Naive B cell (primary cell): ENCODE measurements at regions not wholly inside any gene's neighbourhood (a gene's known extent, or its start where the extent isn't known, plus 50 kb on each side); places are given as distances from the start of the nearest gene placed in this dataset.
"Not testable (repeated sequence)": the region's sequence is repeated elsewhere in the genome, so short reads cannot be mapped to it uniquely, and the experiment has no call there.

ENCODE experiments used
- ATAC-seq, 2 donors: fragments of 150-1000 bp; cut with Tn5 transposase; 2 replicates each; pipeline ENCODE4 v1.10.0; 2021; ENCODE audit warnings: low read depth in 2 of 2, mild to moderate bottlenecking in 2 of 2, moderate library complexity in 2 of 2
- DNase-seq: peaks from one replicate; pipeline ENCODE4 v3.0.0; 2022
- H3K27ac Mint-ChIP-seq, 6 donors: one replicate each; pipeline ENCODE4 v1.8.0; 2020 to 2022; ENCODE audit warnings: mild to moderate bottlenecking in 6 of 6, mixed read lengths in 6 of 6, moderate library complexity in 5 of 6, inconsistent platforms in 2 of 6
- H3K27me3 Mint-ChIP-seq, 3 donors: one replicate each; pipeline ENCODE4 v1.8.0; 2021 to 2022; ENCODE audit warnings: mixed read lengths in 3 of 3, mild to moderate bottlenecking in 1 of 3
- H3K36me3 Mint-ChIP-seq, 2 donors: one replicate each; pipeline ENCODE4 v1.8.0; 2020 to 2022; ENCODE audit warnings: mixed read lengths in 2 of 2, inconsistent platforms in 1 of 2, mild to moderate bottlenecking in 1 of 2
- H3K4me1 Mint-ChIP-seq, 3 donors: one replicate each; pipeline ENCODE4 v1.8.0; 2020 to 2022; ENCODE audit warnings: mixed read lengths in 3 of 3, inconsistent platforms in 1 of 3, mild to moderate bottlenecking in 1 of 3, moderate library complexity in 1 of 3
- H3K4me3 Mint-ChIP-seq, 8 donors: one replicate each; pipeline ENCODE4 v1.8.0; 2020 to 2022; ENCODE audit warnings: mild to moderate bottlenecking in 8 of 8, mixed read lengths in 8 of 8, moderate library complexity in 8 of 8, inconsistent platforms in 2 of 8
- H3K9me3 Mint-ChIP-seq, 7 donors: one replicate each; pipeline ENCODE4 v1.8.0; 2020 to 2022; ENCODE audit warnings: mixed read lengths in 7 of 7, mild to moderate bottlenecking in 5 of 7, inconsistent platforms in 2 of 7, moderate library complexity in 1 of 7

GRCh38 chr1:82139751-82140468 lies 339.2 kb downstream of the ADGRL2 start:
- no peak for ATAC-seq
- no peaks in the 10 kb centered on the region for H3K4me1 Mint-ChIP-seq
- no peak for DNase-seq
- peaks cover 0 to 10% (median 0%) of the 10 kb centered on the region in 7 donors for H3K9me3 Mint-ChIP-seq
- H3K36me3 Mint-ChIP-seq = no peaks in the 10 kb centered on the region
- no peak overlapping the region for H3K27ac Mint-ChIP-seq
- H3K4me3 Mint-ChIP-seq = no peak overlapping the region
- H3K27me3 Mint-ChIP-seq = no peaks in the 10 kb centered on the region

GRCh38 chr1:82136351-82136750 lies 335.6 kb downstream of the ADGRL2 start:
- not testable (repeated sequence) for H3K36me3 Mint-ChIP-seq, H3K4me1 Mint-ChIP-seq, DNase-seq, ATAC-seq, H3K27ac Mint-ChIP-seq, H3K9me3 Mint-ChIP-seq, H3K4me3 Mint-ChIP-seq, H3K27me3 Mint-ChIP-seq

DNA sequence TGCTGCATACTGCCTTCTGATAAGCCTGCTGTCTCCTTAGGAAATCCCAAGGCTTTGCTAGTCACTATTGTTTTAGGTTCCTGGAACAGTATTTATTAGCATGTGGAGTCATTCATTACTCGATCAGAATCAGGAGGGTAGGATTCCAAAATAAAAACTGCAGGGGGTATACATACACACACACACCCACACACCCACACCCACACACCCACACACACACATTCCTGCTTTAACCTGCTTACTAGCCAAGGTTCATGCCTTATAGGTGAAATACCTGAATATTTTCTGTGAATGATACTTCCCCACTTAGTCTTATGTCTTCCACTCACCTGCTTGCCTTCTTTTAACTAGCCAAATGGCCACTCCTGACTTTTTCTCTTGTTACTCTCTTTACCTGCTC lies 325.1 kb downstream of the ADGRL2 start:
- no peak overlapping the region for H3K27ac Mint-ChIP-seq
- no peak for ATAC-seq
- H3K4me1 Mint-ChIP-seq = no peaks in the 10 kb centered on the region
- no peaks in the 10 kb centered on the region for H3K36me3 Mint-ChIP-seq
- peaks cover 0 to 1% (median 0%) of the 10 kb centered on the region in 7 donors for H3K9me3 Mint-ChIP-seq
- no peaks in the 10 kb centered on the region for H3K27me3 Mint-ChIP-seq
- no peak for DNase-seq
- H3K4me3 Mint-ChIP-seq = no peak overlapping the region

- Mint-ChIP-seq H3K4me1 (no peaks in the 10 kb centered on the region), H3K9me3 (no peaks in the 10 kb centered on the region), H3K36me3 (no peaks in the 10 kb centered on the region), H3K4me3 (no peak overlapping the region), H3K27ac (no peak overlapping the region), H3K27me3 (no peaks in the 10 kb centered on the region)
- ATAC-seq (no peak), DNase-seq (no peak)
Observed at GRCh38 chr1:82125119-82125518, 324.4 kb downstream of the ADGRL2 start.

DNA sequence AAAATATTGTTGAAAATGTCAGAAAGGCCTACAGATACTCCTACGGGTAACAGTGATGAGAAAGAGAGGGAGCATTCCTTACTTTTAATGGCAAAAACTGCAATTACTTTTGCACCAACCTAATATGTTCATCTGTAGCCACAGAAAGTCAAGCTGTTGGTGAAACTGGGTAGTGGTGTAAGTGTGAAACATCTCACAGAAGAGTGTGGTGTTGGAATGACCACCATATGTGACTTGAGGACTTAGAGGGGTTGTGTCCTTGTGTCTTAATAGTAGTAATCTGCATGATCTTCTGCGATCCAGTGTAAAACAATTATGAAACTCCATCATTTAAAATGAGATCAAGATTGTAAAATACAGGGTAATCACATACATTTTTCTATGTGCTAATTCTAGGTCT lies 320.7 kb downstream of the ADGRL2 start:
- no peak for DNase-seq
- no peak overlapping the region for H3K4me3 Mint-ChIP-seq

GRCh38 chr1:82116105-82116504 lies 315.4 kb downstream of the ADGRL2 start:
- Mint-ChIP-seq H3K27ac (no peak overlapping the region), H3K4me1 (no peaks in the 10 kb centered on the region), H3K27me3 (no peaks in the 10 kb centered on the region), H3K36me3 (no peaks in the 10 kb centered on the region), H3K9me3 (no peaks in the 10 kb centered on the region), H3K4me3 (no peak overlapping the region)
- DNase-seq = no peak
- no peak for ATAC-seq

More for the DNA sequence above, 320.7 kb downstream of the ADGRL2 start:
- no peak overlapping the region for H3K27ac Mint-ChIP-seq
- H3K36me3 Mint-ChIP-seq = no peaks in the 10 kb centered on the region
- H3K9me3 Mint-ChIP-seq = no peaks in the 10 kb centered on the region
- no peaks in the 10 kb centered on the region for H3K4me1 Mint-ChIP-seq
- ATAC-seq = no peak
- H3K27me3 Mint-ChIP-seq = no peaks in the 10 kb centered on the region

- DNase-seq (no peak), ATAC-seq (no peak)
- H3K27me3 Mint-ChIP-seq = no peaks in the 10 kb centered on the region
- H3K9me3 Mint-ChIP-seq = no peaks in the 10 kb centered on the region
- H3K27ac Mint-ChIP-seq = no peak overlapping the region
- H3K36me3 Mint-ChIP-seq = no peaks in the 10 kb centered on the region
- no peak overlapping the region for H3K4me3 Mint-ChIP-seq
- H3K4me1 Mint-ChIP-seq = no peaks in the 10 kb centered on the region
Observed at GRCh38 chr1:82114887-82115286, 314.2 kb downstream of the ADGRL2 start.

DNA sequence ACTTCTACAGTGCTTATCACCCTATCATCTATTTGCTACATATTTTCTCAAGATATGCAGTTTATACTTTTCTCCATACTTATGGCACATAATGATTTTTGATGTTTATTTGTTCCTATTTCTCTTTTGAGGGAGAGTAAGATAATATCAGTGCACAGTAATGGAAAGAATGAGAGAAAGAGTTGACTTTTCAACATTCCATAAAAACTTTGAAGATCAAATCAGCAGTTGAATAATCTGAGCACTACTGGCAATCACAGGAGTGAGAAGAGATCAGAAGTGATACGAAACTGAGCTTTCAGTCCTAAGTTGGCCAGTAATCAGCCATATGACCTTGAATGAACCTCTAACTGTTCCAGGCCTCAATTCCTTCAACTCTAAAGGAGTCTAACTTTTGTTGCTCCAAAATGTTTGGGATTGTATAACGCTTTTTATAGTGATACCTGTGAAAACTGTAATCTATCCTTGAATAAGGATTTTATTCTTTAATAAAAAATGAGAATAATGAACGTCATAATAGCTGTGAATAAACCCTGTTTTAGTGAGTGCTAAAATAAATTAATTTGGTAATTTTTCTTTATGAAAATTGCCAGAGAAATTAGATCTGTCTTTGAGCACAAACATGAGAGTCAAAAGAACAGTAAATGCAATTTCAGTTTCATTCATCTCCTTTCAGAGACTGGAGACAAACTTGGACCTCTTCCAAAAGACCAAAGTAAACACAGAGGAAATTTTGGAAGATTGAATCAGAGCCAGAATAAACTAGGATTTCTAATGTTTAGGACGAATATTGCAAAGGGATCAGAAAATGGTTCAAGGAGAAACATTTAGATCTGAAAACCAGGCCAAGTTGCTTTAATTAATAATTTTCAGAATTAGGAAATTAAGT lies 309.9 kb downstream of the ADGRL2 start:
- no peak overlapping the region for H3K27ac Mint-ChIP-seq
- H3K9me3 Mint-ChIP-seq = no peaks in the 10 kb centered on the region
- no peaks in the 10 kb centered on the region for H3K27me3 Mint-ChIP-seq
- DNase-seq = no peak
- H3K36me3 Mint-ChIP-seq = no peaks in the 10 kb centered on the region
- no peak overlapping the region for H3K4me3 Mint-ChIP-seq
- H3K4me1 Mint-ChIP-seq = peaks cover 0 to 2% (median 0%) of the 10 kb centered on the region in 3 donors
- ATAC-seq = no peak

GRCh38 chr1:82108843-82109242 lies 308.1 kb downstream of the ADGRL2 start:
- no peak for DNase-seq
- no peaks in the 10 kb centered on the region for H3K36me3 Mint-ChIP-seq
- peaks cover 2 to 7% (median 5%) of the 10 kb centered on the region in 7 donors for H3K9me3 Mint-ChIP-seq

DNA sequence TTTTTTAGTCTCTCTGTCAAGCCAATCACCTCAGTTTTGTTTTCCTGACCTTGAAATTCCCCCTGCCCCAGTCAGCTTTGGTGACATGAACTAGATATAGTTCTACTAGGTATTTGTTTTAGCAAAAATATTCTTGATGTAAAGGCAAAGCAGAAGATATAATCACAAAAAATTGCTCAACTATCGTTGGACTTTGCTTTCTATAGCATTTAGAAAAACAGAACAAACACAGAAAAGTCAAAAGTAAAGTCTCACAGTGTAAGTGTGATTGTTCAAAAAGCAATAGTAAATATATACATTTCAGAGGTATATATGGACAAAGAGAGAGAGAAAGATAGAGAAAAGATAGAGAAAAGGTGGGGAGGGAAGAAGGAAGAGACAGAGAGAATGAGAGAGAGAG lies 305.9 kb downstream of the ADGRL2 start:
- Mint-ChIP-seq H3K4me3 (peak overlapping the region in 1 of 8 donors; percentile 7), H3K9me3 (peaks cover 2 to 11% (median 6%) of the 10 kb centered on the region in 7 donors), H3K36me3 (no peaks in the 10 kb centered on the region), H3K4me1 (peaks cover 0 to 2% (median 0%) of the 10 kb centered on the region in 3 donors), H3K27ac (no peak overlapping the region), H3K27me3 (no peaks in the 10 kb centered on the region)
- DNase-seq = no peak
- no peak for ATAC-seq

More at GRCh38 chr1:82108843-82109242, 308.1 kb downstream of the ADGRL2 start:
- no peaks in the 10 kb centered on the region for H3K27me3 Mint-ChIP-seq
- no peak overlapping the region for H3K4me3 Mint-ChIP-seq
- H3K4me1 Mint-ChIP-seq = peaks cover 0 to 2% (median 0%) of the 10 kb centered on the region in 3 donors
- no peak overlapping the region for H3K27ac Mint-ChIP-seq
- no peak for ATAC-seq

DNA sequence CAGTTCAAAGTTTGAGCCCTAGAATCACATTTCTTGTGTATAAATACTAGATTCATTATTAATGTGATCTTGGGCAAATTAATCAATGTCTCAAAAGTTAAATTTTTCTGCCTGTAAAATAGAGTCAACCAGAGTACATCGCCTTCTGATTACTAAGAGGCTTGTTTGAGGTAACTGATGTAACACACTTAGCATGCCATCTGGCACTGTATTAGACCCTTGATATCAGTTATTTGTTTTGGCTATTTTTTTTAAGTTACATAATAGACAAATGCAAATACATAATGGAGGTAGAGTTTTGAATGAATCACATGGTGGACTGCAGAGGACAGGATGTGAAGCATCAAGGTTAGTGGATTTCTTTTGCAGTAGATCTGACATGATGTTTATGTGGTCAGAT lies 298.4 kb downstream of the ADGRL2 start:
- ATAC-seq (no peak), DNase-seq (no peak)
- Mint-ChIP-seq H3K4me3 (no peak overlapping the region), H3K27ac (peak overlapping the region in 1 of 6 donors; percentile 1), H3K27me3 (no peaks in the 10 kb centered on the region), H3K9me3 (peaks cover 0 to 8% (median 3%) of the 10 kb centered on the region in 7 donors), H3K4me1 (no peaks in the 10 kb centered on the region), H3K36me3 (no peaks in the 10 kb centered on the region)

DNA sequence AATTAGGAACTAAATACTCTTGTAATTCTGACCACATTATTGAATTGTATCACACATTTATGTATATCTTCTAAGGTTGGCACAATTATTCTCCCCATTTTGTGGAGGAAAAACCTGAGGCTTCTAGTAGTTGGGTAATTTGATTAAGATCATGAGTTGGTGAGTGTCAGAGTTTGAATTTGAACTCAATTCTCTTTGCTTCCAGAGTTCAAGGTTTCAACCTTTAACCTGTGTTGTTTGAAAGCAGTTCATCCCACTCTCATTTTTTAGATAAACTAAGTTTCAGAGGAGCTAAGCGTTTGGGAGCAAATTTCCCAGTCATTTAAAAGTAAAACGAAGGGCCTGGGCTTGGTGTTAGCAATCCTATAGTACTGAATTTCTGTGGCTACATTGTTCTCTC lies 293.4 kb downstream of the ADGRL2 start:
- H3K4me3 Mint-ChIP-seq = no peak overlapping the region
- ATAC-seq = no peak
- H3K36me3 Mint-ChIP-seq = no peaks in the 10 kb centered on the region

GRCh38 chr1:82091729-82092128 lies 291.0 kb downstream of the ADGRL2 start:
- ATAC-seq (no peak), DNase-seq (no peak)
- Mint-ChIP-seq H3K27me3 (no peaks in the 10 kb centered on the region), H3K36me3 (no peaks in the 10 kb centered on the region), H3K4me3 (no peak overlapping the region), H3K4me1 (no peaks in the 10 kb centered on the region), H3K9me3 (no peaks in the 10 kb centered on the region), H3K27ac (no peak overlapping the region)

More for the DNA sequence above, 293.4 kb downstream of the ADGRL2 start:
- no peaks in the 10 kb centered on the region for H3K27me3 Mint-ChIP-seq
- DNase-seq = no peak
- no peaks in the 10 kb centered on the region for H3K4me1 Mint-ChIP-seq
- no peaks in the 10 kb centered on the region for H3K9me3 Mint-ChIP-seq
- H3K27ac Mint-ChIP-seq = no peak overlapping the region

DNA sequence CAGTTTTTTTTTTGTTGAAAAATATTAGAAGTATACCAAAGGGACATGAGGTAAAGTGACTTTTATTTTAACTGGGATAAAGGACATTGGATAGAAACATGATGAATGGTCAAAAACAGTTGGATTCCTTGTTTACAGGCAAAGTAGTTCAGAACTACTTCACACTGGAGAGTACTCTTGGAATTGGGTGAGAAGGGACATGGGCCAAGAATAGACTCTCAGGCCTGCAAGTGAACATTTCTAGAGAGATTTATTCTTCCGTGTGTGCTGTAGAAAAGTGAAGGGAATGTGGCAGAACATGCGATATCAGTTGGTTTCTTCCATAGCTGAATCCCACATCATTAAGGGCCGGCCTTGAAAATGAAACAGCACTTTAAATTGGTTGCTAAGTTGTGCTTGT lies 290.5 kb downstream of the ADGRL2 start:
- no peaks in the 10 kb centered on the region for H3K27me3 Mint-ChIP-seq
- no peak for DNase-seq
- no peaks in the 10 kb centered on the region for H3K4me1 Mint-ChIP-seq
- H3K4me3 Mint-ChIP-seq = no peak overlapping the region
- no peaks in the 10 kb centered on the region for H3K36me3 Mint-ChIP-seq
- no peak overlapping the region for H3K27ac Mint-ChIP-seq
- H3K9me3 Mint-ChIP-seq = no peaks in the 10 kb centered on the region
- no peak for ATAC-seq
